ENCODE measurements at regions not wholly inside any gene's neighbourhood (a gene's known extent, or its start where the extent isn't known, plus 50 kb on each side); places are given as distances from the start of the nearest gene placed in this dataset.

- no peak for TF ChIP-seq SMARCA5 (IDR thresholded peaks at IDR 0.05)
- no peak for TF ChIP-seq EZH2 (IDR thresholded peaks at IDR 0.05; ENCODE audit: borderline replicate concordance, control insufficient read depth, low read depth, low read length)
- no peak for TF ChIP-seq ZBTB4 (CRISPR knock-in tag; IDR thresholded peaks at IDR 0.05)
- TF ChIP-seq CBX5 (IDR thresholded peaks at IDR 0.05; ENCODE audit: low read depth): no peak
- no peak for TF ChIP-seq ATF7 (IDR thresholded peaks at IDR 0.05; ENCODE audit: low read depth)
Observed at GRCh38 chr6:91305755-91306154, 718.9 kb upstream of the MAP3K7 start.

Measured in GM12878 (cell line).